ENCODE measurements at regions not wholly inside any gene's neighbourhood (a gene's known extent, or its start where the extent isn't known, plus 50 kb on each side); places are given as distances from the start of the nearest gene placed in this dataset.
"Not testable (repeated sequence)": the region's sequence is repeated elsewhere in the genome, so short reads cannot be mapped to it uniquely, and the experiment has no call there.

DNA sequence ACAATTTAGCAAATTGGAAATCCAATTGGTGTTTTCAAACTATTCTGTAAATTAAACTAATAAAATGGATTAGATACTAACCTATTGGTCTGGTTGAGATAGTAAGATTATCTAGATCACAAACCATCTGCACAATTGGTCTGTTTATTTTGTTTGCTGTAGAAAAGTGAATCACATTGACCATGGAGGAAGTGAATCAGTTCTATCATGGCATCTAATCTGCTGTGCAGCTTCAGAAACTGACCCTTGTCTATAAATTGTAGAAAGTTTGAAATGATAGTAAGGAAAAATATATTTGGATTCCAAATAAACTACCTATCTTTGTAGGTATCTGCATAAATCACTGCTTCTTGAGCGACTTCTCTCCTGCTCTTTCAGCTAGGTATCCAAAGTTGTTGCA lies 1865.4 kb downstream of the MAT2B start:
- Mint-ChIP-seq H3K36me3 (ENCODE audit: low read depth) (no peaks in the 10 kb centered on the region), H3K4me1 (no peaks in the 10 kb centered on the region), H3K4me3 (no peak overlapping the region), H3K27ac (no peak overlapping the region), H3K27me3 (no peaks in the 10 kb centered on the region), H3K9me3 (ENCODE audit: low read depth) (peaks cover 2% of the 10 kb centered on the region)
- intact Hi-C loops (cut with DNase I, micrococcal nuclease): no loop called here
- POLR2A ChIA-PET: no interaction called here
- no peak for ATAC-seq
- CTCF ChIA-PET: no interaction called here
- no peak for DNase-seq

DNA sequence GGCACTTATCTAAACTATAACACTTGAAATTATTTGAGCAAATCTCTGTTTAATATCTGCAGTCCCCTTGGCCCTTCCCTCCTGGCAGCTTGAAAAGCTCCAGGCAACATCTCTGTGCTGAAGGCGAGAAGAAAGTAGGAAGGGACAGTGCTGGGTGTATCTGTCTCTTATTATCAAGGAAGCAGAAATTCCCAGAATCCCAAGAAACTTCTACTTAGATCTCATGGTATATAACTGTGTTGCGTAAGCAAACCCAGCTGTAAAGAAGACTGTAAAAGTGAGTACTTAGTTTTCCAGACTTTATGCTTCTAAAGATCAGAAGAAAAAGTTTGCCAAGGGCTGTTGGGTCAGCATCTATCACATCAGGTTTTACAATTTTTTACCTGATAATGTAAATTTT lies 1869.8 kb downstream of the MAT2B start:
- H3K27me3 Mint-ChIP-seq: no peaks in the 10 kb centered on the region
- ATAC-seq: no peak
- intact Hi-C loops (cut with DNase I, micrococcal nuclease): no loop called here

DNA sequence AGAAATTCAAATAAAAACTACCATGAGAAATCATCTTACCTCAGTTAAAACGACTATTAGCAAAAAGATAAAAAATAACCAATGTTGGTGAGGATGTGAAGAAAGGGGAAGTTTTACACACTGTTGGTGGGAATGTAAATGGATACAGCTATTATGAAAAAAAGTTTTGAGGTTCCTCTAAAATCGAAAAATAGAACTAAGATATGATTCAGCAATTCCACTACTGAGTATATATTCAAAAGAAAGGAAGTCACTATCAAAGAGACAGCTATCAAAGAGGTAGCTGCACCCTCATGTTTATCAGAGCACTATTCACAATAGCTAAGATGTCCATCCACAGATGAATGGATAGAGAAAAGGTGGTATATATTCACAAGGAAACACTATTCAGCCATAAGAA lies 1888.4 kb downstream of the MAT2B start:
- no peak overlapping the region for H3K27ac Mint-ChIP-seq
- CTCF ChIA-PET: interaction anchor here (0.7 kb wide), 1 partner anchor 822 kb away, joined by 3 read pairs; no protein-coding TSS in a partner anchor
- no peaks in the 10 kb centered on the region for H3K4me1 Mint-ChIP-seq
- POLR2A ChIA-PET: no interaction called here
- peaks cover 2% of the 10 kb centered on the region for H3K9me3 Mint-ChIP-seq (ENCODE audit: low read depth)
- DNase-seq (no peak), ATAC-seq (no peak)
- no peak overlapping the region for H3K4me3 Mint-ChIP-seq
- H3K36me3 Mint-ChIP-seq (ENCODE audit: low read depth): no peaks in the 10 kb centered on the region
- intact Hi-C loops (cut with DNase I, micrococcal nuclease): loop anchor here in 1 of 2 experiments (10.0 kb wide), 1 partner anchor 839 kb away; no protein-coding TSS in a partner anchor
- no peaks in the 10 kb centered on the region for H3K27me3 Mint-ChIP-seq

More for the DNA sequence above, 1869.8 kb downstream of the MAT2B start:
- Mint-ChIP-seq H3K9me3 (ENCODE audit: low read depth) (no peaks in the 10 kb centered on the region), H3K4me3 (no peak overlapping the region), H3K27ac (no peak overlapping the region), H3K36me3 (ENCODE audit: low read depth) (no peaks in the 10 kb centered on the region), H3K4me1 (no peaks in the 10 kb centered on the region)
- no peak for DNase-seq
- POLR2A ChIA-PET: no interaction called here
- CTCF ChIA-PET: no interaction called here

DNA sequence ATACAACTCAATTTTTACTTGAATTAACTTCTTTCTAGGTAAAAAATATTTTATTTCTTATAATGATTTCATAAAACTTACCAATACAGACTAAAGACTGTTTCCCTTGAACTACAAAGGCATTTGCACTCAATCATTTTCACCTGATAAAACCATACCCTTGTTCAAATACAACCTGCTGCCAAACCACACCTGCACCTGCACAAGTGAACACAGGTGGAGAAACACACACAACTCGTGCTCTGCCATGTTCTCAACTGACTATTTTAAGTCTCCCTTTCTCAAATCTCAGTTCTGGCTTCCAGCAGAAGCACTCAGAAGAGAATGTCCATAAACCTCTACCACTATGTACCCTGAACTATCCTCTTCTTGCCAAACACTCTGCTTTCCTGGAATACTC lies 1892.1 kb downstream of the MAT2B start:
- ChIA-PET POLR2A (no interaction called here), CTCF (no interaction called here)
- H3K36me3 Mint-ChIP-seq (ENCODE audit: low read depth): no peaks in the 10 kb centered on the region
- intact Hi-C loops (cut with DNase I, micrococcal nuclease): loop anchor here in 1 of 2 experiments (10.0 kb wide), 1 partner anchor 843 kb away; no protein-coding TSS in a partner anchor
- H3K4me3 Mint-ChIP-seq: no peak overlapping the region
- H3K27ac Mint-ChIP-seq: no peak overlapping the region
- DNase-seq: no peak
- no peak for ATAC-seq
- H3K4me1 Mint-ChIP-seq: no peaks in the 10 kb centered on the region
- H3K9me3 Mint-ChIP-seq (ENCODE audit: low read depth): no peaks in the 10 kb centered on the region
- H3K27me3 Mint-ChIP-seq: no peaks in the 10 kb centered on the region

DNA sequence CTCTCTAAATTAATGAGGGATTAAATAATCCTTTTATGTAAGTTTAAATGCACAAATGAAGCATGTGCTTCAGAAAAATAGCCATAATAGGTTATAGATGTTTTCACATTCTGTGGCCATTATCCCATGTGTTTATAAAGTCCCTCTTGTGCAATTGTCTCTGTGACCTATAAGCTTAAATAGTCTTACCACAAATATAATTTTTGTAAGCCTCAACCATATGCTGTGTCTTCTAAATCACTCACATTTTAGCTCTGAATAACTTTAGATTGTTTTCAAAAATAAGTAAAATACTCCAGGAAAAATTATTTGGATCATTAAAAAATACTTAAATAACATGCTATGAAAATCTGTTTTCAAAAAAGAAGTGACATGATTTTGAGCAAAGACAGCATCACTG lies 1894.7 kb downstream of the MAT2B start:
- ChIA-PET POLR2A (no interaction called here), CTCF (no interaction called here)
- DNase-seq (no peak), ATAC-seq (no peak)
- H3K36me3 Mint-ChIP-seq (ENCODE audit: low read depth): no peaks in the 10 kb centered on the region
- no peak overlapping the region for H3K4me3 Mint-ChIP-seq
- H3K27ac Mint-ChIP-seq: no peak overlapping the region
- intact Hi-C loops (cut with DNase I, micrococcal nuclease): no loop called here
- H3K4me1 Mint-ChIP-seq: no peaks in the 10 kb centered on the region
- no peaks in the 10 kb centered on the region for H3K27me3 Mint-ChIP-seq
- H3K9me3 Mint-ChIP-seq (ENCODE audit: low read depth): no peaks in the 10 kb centered on the region

DNA sequence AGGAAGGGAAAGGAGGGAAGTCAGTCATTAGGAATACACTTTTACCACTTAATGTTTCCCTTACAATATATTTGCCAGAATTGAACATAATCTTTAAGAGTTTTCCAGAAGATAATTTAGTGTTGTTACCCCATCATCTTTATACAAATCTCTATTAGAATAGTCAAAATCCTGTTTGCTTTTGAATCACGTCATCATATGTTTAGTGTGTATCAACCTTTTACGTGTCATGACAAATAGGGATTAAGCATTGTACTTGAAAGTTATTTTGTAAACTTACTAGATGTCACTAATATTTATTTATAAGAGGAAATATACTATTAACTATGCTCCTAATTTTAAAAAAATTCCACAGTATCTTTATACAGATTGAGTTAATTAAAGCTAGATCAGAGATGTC lies 1899.5 kb downstream of the MAT2B start:
- intact Hi-C loops (cut with DNase I, micrococcal nuclease): no loop called here
- Mint-ChIP-seq H3K27ac (no peak overlapping the region), H3K9me3 (ENCODE audit: low read depth) (peaks cover 13% of the 10 kb centered on the region), H3K4me3 (no peak overlapping the region), H3K27me3 (no peaks in the 10 kb centered on the region), H3K4me1 (no peaks in the 10 kb centered on the region), H3K36me3 (ENCODE audit: low read depth) (no peaks in the 10 kb centered on the region)
- no peak for ATAC-seq
- no peak for DNase-seq
- ChIA-PET CTCF (no interaction called here), POLR2A (no interaction called here)

DNA sequence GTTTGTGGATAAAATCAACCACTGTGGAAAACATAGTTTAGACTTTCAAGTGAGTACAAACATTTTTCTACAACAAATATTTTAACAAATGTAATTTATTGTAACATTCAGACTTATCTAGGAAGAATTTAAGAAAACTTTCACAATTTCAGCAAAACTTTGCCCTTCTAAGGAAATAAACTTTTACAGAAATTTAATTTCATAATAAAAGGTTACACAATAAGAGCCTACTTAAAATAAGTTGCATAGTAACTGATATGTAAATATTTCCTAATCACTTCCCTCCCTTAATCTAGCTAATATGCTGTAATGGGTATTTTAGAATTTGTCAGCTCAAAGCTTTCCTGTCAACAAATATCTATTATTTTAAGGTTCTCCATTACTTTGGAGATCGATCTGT lies 1899.9 kb downstream of the MAT2B start:
- POLR2A ChIA-PET: no interaction called here

DNA sequence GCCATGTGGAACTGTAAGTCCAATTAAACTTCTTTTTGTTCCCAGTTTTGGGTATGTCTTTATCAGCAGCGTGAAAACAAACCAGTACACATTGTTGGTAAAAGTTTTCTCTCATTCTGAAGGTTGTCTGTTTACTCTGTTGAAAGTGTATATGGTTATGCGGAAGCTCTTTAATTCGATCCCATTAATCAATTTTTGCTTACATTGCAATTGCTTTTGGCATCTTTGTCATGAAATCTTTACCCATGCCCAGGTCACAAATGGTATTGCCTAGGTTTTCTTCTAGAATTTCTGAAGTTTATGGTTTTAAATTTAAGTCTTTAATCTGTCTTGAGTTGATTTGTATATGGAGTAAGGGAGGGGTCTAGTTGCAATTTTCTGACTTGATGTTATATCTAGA lies 1901.9 kb downstream of the MAT2B start:
- ATAC-seq (no peak), DNase-seq (no peak)
- Mint-ChIP-seq H3K27me3 (no peaks in the 10 kb centered on the region), H3K27ac (no peak overlapping the region), H3K4me3 (no peak overlapping the region), H3K9me3 (ENCODE audit: low read depth) (peaks cover 15% of the 10 kb centered on the region), H3K4me1 (no peaks in the 10 kb centered on the region), H3K36me3 (ENCODE audit: low read depth) (no peaks in the 10 kb centered on the region)
- intact Hi-C loops (cut with DNase I, micrococcal nuclease): no loop called here
- ChIA-PET CTCF (no interaction called here), POLR2A (no interaction called here)

More for the DNA sequence above, 1899.9 kb downstream of the MAT2B start:
- intact Hi-C loops (cut with DNase I, micrococcal nuclease): no loop called here
- Mint-ChIP-seq H3K27ac (no peak overlapping the region), H3K4me3 (no peak overlapping the region), H3K4me1 (no peaks in the 10 kb centered on the region), H3K36me3 (ENCODE audit: low read depth) (no peaks in the 10 kb centered on the region), H3K9me3 (ENCODE audit: low read depth) (peaks cover 15% of the 10 kb centered on the region), H3K27me3 (no peaks in the 10 kb centered on the region)
- CTCF ChIA-PET: no interaction called here
- no peak for ATAC-seq
- no peak for DNase-seq

DNA sequence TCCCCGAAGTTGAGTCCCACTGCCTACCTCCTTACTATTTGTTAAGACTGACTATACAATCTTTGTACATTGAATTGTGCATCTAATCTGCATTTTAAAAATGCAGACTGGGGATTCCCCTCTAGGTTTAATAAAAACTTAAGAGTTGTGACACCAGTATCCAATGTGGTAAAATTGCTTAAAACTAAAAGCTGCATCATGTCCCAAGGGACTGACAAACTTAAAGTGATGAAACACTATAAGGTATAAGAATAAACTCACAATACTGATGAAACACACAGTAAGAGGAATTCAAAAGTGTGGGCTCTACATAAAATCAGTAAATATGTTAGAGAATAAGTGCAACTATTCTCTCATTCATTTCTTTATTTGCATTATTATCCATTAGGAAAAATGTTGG lies 1905.1 kb downstream of the MAT2B start:
- no peaks in the 10 kb centered on the region for H3K36me3 Mint-ChIP-seq (ENCODE audit: low read depth)
- H3K4me3 Mint-ChIP-seq: no peak overlapping the region
- no peaks in the 10 kb centered on the region for H3K4me1 Mint-ChIP-seq
- intact Hi-C loops (cut with DNase I, micrococcal nuclease): no loop called here
- H3K27me3 Mint-ChIP-seq: no peaks in the 10 kb centered on the region
- no peak overlapping the region for H3K27ac Mint-ChIP-seq
- CTCF ChIA-PET: no interaction called here
- POLR2A ChIA-PET: no interaction called here
- peaks cover 18% of the 10 kb centered on the region for H3K9me3 Mint-ChIP-seq (ENCODE audit: low read depth)
- DNase-seq: no peak
- no peak for ATAC-seq

DNA sequence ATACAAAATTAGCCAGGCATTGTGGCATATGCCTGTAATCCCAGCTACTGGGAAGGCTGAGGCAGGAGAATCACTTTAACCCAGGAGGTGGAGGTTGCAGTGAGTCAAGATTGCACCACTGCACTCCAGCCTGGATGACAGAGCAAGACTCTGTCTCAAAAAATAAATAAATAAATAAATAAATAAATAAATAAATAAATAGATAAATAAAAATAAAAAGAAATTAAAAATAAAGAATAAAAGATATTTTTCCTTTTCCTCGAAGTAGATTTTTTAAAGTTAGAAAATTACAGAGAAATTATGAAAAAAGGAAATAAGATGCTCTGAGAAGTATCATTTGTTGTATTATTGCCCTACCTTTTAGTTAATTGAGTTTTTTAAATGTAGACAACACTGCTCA lies 1906.1 kb downstream of the MAT2B start:
- H3K27me3 Mint-ChIP-seq; H3K36me3 Mint-ChIP-seq (ENCODE audit: low read depth); H3K4me3 Mint-ChIP-seq; H3K27ac Mint-ChIP-seq; H3K4me1 Mint-ChIP-seq; ATAC-seq; intact Hi-C loops (cut with DNase I, micrococcal nuclease); POLR2A ChIA-PET; DNase-seq; CTCF ChIA-PET: not testable (repeated sequence)
- peaks cover 13% of the 10 kb centered on the region for H3K9me3 Mint-ChIP-seq (ENCODE audit: low read depth)

DNA sequence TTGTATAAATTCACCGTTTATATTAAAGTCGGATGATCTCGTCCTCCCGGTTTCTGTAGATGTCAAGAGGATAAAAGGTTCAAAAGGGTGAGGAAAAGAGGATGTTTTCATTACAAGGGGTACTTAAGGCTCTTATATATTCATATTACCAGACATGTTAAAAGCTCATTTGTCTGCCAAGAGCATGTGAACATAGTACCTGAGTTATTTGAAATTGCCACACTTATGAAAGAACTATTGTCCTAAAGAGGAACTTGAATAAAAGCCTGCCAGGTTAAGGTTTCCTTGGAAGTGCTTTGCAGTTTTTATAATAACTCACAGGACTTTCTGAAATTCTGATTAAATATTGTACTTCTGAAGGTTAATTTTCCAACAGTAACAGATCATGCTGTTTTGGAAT lies 1915.1 kb downstream of the MAT2B start:
- ChIA-PET POLR2A (no interaction called here), CTCF (interaction anchor here (0.6 kb wide), 1 partner anchor 144 kb away, joined by 3 read pairs; no protein-coding TSS in a partner anchor)
- ATAC-seq (no peak), DNase-seq (no peak)
- no peak overlapping the region for H3K4me3 Mint-ChIP-seq
- H3K4me1 Mint-ChIP-seq: no peaks in the 10 kb centered on the region
- H3K9me3 Mint-ChIP-seq (ENCODE audit: low read depth): peaks cover 2% of the 10 kb centered on the region
- H3K27ac Mint-ChIP-seq: no peak overlapping the region
- H3K27me3 Mint-ChIP-seq: no peaks in the 10 kb centered on the region
- no peaks in the 10 kb centered on the region for H3K36me3 Mint-ChIP-seq (ENCODE audit: low read depth)
- intact Hi-C loops (cut with DNase I, micrococcal nuclease): no loop called here

DNA sequence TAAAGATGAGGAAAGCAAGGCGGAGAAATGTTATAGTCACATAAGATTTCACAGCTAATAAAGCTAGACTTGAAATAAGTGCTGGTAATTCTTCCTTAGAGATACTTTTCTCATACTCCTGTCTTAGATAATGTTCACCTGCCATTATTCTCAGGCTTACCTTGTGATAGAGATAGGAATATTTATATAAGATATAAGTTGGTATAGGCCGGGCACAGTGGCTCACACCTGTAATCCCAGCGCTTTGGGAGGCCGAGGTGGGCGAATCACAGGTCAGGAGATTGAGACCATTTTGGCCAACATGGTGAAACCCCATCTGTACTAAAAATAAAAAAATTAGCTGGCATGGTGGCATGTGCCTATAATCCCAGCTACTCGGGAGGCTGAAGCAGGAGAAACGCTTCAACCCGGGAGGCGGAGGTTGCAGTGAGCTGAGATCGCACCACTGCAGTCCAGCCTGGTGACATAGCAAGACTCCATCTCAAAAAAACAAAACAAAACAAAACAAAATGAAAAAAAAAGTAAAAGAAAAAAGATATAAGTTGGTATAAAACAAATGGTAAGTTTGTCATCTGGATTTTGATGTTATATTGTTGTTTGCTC lies 1918.4 kb downstream of the MAT2B start:
- POLR2A ChIA-PET: interaction anchor here (0.6 kb wide), 1 partner anchor 1012 kb away, joined by 3 read pairs; no protein-coding TSS in a partner anchor
- H3K4me3 Mint-ChIP-seq: no peak overlapping the region
- H3K9me3 Mint-ChIP-seq (ENCODE audit: low read depth): peaks cover under 1% of the 10 kb centered on the region
- no peaks in the 10 kb centered on the region for H3K36me3 Mint-ChIP-seq (ENCODE audit: low read depth)
- ATAC-seq (no peak), DNase-seq (no peak)
- no peaks in the 10 kb centered on the region for H3K27me3 Mint-ChIP-seq
- CTCF ChIA-PET: no interaction called here
- no peaks in the 10 kb centered on the region for H3K4me1 Mint-ChIP-seq
- intact Hi-C loops (cut with DNase I, micrococcal nuclease): no loop called here
- H3K27ac Mint-ChIP-seq: no peak overlapping the region

DNA sequence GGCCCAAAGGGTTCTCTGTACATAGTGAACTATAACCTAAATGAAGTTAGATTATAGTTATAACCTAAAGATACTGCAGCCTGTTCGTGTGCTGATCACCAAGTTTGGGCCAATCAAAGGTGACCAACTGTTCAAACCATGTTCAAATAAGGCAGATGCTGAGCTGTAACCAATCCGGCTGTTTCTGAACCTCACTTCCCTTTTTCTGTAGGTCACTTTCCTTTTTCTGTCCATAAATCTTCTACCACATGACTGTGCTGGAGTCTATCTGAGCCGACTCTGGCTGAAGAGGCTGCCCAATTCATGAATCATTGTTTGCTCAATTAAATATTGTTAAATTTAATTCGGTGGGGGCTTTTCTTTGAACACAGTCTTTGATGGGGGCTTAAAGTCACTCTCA lies 1920.2 kb downstream of the MAT2B start:
- no peaks in the 10 kb centered on the region for H3K27me3 Mint-ChIP-seq
- POLR2A ChIA-PET: no interaction called here
- no peaks in the 10 kb centered on the region for H3K9me3 Mint-ChIP-seq (ENCODE audit: low read depth)
- H3K36me3 Mint-ChIP-seq (ENCODE audit: low read depth): no peaks in the 10 kb centered on the region
- ATAC-seq: no peak
- DNase-seq: no peak
- no peaks in the 10 kb centered on the region for H3K4me1 Mint-ChIP-seq
- intact Hi-C loops (cut with DNase I, micrococcal nuclease): no loop called here
- no peak overlapping the region for H3K4me3 Mint-ChIP-seq
- H3K27ac Mint-ChIP-seq: no peak overlapping the region
- CTCF ChIA-PET: no interaction called here
